ENCODE measurements at regions not wholly inside any gene's neighbourhood (a gene's known extent, or its start where the extent isn't known, plus 50 kb on each side); places are given as distances from the start of the nearest gene placed in this dataset.
A peak's percentile ranks its signal among the peaks of the same experiment; 100 is the strongest.

DNA sequence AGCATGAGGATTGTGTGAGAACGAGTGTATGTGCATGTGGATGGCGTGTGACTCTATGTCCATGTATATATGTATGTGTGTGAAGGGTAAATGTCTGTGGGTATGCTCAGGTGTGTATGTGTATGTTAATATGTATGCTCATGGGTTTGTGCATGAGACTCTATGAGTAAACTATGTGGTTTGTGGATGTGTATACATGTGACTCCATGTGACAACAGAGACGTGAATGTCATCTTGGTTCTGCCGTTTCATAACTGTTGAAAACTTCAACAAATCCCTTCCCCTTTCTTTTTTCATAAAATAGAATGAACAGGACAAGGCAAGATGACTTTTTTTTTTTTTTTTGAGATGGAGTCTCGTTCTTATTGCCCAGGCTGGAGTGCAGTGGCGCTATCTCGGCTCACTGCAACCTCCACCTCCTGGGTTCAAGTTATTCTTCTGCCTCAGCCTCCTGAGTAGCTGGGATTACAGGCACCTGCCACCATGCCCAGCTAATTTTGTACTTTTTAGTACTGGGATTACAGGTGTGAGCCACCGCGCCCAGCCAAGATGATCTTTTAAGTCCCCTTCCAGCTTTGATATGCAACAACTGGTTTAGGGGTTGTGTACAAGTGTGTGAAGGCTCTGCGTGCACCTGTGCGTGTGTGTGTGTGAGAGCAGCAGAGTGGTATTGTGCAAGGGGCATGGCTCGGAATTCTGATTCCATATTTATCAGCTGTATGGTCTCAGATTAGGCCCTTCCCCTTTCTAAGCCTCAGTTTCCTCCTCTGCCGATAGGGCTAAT, 106.3 kb downstream of the EBNA1BP2 start:
- DNase-seq (ENCODE audit: low spot score) = no peak

DNA sequence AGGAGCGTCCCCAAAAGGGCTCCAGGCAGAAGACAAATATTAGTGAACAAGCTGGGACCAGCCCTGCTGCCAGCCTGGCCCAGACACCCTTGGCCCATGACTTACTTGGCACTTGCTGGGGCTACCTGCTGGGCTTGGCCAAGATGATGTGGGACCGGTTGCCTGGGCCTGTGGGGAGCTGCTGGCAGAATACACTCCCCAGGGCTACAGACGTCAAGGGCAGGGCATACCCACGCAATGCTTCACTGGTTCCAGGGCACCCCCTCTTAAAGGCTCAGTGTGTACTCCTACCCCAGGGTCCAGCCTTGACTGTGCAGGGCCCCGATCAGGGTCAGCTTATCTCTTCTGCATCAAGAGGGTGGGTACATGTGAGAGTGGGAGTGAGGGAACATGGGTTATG, 106.5 kb upstream of the SLC2A1 start:
- DNase-seq (ENCODE audit: low spot score) = peak; percentile 19

DNA sequence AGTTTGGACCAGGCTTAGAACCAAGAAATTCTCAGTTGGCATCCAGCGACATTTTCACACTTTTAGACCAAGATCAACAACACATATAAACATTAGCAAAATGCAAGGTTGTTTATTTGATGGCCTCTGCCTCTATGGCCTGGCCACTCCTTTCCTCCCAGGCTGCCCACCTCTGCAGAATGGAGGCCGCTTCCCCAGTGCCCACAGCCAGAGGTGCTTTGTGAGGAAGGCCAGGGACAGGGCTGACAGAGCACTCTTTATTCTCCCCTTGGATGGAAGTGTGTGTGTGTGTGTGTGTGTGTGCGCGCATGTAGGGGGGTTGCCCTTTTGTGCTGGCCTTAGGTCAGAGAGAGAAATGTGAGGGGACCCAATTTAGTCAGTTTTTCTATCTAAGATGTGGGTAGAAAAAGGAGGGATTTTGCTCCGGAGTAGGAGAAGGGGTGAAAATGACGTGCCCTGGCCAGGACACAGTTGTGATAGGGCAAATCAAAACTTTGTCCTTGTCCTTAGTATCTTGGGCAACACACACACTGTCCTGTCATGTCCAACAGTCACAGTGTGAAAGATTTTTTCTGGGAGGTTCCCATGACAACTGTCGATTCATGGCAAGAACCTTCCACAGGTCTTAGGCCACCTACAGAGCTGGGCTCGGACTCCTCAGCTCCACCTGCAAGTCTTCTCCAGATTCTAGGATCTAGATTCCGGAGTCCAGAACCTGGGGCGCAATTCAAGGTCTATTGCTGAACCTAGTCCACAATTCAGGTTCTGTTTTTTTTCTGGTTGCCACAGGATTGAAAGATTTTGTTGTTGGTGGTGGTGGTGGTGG, 104.9 kb upstream of the SLC2A1 start:
- DNase-seq (ENCODE audit: low spot score) = no peak

DNA sequence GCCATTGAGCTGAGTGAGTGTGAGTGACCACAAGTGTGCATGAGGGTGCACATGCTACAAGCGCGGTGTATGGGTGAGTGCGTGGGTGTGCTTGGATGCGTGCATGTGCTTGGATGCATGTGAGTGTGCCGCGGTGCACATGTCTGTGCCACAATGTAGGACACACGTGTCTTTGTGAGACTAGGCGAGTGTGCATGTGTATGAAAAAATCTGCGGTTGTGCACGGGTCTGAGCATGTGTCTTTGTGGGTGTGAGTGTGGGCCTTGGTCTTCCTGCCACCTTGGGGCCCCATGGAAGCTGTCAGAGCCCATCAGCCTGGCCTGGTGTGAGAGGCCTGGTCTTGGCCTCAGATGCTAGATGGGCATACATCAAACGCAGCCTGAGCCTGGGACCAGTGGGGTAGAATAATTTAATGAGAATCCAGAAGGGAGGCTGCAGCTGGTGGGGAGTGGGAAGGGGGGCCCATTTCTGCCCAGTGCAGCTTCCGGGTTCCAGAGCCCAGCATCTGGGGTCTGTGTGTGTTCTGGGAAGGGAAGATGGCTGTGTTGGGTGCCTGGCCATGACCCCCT, 103.9 kb upstream of the SLC2A1 start:
- DNase-seq (ENCODE audit: low spot score) = no peak

DNA sequence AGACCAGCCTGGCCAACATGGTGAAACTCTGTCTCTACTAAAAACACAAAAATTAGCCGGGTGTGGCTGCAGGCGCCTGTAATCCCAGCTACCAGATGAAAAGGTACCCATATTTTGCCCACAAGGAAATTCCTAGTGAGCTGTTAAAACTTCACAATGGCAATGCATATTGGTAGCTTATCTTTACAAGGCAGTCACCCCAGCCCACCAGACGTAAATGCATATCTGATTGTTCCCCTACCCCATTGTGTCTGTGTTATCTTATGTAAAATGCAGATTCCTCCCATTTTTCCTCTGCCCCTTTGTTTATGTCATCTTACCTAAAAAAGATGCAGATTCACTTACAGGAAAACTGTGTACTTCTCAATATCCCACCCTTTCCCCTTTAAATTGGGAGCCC, 103.1 kb upstream of the SLC2A1 start:
- no peak for DNase-seq (ENCODE audit: low spot score)

DNA sequence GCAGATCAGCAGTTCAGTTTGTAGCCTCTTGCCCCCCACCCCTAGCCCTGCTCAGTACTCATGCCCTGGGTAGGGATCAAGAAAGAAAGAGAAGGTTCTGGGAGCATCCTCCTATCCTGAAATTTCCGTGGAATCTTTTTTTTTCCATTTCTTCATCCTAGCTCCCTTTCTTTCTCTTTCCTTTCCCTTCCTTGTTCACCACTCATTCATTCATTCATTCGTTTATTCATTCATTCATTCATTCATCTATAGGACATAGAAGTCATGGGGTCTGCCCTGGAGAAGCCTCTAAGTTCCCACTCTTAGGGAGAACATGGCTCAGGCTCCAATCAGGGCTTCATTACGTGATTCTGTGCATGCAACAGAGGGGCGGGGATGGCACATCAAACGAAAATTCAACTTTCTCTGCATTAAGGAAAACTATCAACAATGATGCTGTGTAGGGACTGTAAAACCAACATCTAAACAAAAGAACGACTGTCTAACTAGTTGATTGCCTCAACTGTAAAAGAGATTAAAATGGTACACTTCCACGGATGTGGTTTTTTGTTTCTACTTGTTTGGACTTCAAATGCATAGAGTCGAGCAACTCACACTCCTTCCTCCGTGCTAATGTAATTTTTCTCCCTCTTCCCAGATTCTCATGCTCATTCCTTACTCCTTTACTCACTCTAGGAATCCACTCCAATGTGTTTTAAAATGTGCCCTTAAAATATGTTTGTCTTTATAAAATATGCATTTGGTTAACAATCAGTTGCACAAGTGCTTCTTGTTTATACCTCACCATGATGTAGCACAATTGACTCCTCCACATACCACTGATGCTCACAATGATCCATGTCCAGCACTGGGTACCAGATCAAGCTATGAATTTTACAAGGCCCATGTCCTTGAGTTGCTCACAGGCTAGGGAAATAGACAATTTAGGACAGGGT, 101.2 kb upstream of the SLC2A1 start:
- no peak for DNase-seq (ENCODE audit: low spot score)

DNA sequence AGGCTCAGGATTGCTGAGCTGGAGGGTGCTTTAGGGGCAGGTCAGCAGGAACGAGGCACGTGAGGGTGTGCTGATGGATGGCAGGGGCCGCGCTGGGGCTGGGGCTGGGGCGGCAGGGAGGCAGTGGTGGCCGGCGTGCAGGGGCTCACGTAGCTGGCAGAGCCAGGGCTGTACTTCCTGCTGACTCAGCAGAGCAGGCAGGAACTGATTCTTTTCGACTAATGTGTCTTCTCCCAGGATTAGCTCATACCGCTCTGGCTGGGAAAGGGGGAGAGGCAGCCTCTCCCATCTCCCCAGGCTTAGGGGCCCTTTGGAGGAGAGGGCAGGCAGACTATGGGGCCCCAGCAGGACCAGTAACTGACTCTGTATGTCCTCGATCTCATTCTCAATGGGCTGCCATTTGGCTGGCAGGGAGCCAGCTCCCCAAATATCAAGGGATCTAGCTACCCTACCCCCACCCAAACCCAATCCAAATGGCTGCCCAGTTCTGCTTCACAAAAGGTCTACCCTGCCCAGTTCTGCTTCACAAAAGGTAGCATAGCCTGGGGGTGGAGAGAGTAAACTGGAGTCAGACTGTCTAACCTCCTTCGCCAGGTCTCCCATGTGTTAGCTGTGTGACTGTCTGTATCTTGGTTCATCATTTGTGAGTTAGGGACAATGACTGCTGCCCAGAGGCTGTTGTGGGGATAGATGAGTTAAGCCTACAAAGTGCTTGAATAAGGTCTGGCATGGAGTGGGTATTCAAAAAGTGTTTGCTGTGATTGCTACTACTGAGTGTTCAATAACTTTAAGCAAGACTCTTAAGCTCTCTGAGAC, 100.1 kb upstream of the SLC2A1 start:
- DNase-seq (ENCODE audit: low spot score) = no peak

DNA sequence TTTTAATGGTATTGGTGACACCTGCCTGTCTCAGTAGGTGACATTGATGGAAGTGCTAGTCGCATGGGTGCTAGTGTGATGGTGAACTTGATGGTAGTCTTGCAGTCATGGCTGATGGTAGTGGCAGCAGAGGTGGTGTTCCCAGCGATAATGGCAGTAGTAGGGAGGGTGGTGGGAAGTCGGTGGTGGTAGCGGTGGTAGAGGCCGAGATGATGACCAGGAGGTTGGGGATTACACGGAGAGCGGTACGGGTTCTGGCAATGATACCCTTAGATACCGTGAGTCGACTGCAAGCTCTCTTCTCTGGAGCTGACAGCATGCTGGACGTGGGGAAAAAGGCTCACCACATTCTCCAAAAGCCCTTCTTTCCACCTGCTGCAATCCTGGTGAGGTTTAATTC, 99.4 kb upstream of the SLC2A1 start:
- no peak for DNase-seq (ENCODE audit: low spot score)

DNA sequence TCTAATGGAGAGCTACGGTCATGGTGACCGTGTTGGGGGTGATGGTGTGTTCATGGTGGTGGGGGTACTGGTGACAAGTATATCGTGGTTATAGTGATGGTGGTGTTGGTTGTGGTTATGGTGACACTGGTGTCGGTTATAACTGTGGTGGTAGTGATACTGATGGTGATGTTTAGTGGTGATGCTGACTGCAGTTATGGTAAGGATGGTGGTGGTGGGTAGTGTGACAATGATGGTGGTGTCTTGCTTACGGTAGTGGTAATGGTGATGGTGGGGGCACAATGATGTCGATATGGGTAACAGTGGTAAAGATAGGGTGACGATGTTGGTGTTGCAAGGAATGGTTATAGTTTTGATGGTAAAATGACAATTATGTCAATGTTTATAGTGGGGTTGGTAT, 98.9 kb upstream of the SLC2A1 start:
- no peak for DNase-seq (ENCODE audit: low spot score)

DNA sequence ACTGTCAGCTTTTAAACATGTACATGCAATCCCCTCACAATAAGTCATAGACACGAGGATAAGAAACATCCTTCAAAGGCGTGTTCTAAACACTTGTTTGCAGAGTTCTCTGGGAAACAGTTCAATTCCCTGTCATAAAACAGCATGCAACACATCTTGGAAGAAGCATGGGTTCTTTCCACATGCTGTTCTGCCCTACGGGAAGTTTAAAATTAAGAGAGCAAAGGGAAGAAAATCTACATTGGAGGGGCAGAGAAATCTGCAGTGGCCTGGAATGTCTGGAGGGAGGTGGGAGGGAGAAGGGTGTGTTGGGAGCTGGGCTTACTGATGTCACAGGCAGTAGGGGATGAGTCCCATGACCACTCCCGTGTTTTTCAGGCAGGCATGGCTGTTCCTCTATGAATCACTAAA, 98.3 kb upstream of the SLC2A1 start:
- DNase-seq (ENCODE audit: low spot score) = no peak

DNA sequence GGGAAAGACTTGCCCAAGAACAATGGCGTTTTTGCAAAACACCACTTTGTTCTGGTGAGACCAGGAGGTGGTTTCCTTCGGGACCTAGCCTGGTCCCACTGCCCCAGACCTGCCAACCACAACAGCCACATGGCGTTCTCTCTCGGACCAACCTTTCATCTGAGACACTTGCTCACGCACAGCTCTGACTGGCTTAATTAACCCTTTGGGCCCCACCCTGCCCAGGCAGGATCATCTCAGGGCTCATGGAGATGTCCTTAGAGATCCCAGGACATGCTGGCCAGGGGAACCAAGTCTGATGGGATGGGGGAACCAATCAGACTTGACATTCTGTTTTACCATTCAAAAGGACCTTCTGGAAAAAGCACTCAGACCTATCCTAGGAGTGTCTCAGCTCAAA, 97.8 kb upstream of the SLC2A1 start:
- DNase-seq (ENCODE audit: low spot score) = no peak

DNA sequence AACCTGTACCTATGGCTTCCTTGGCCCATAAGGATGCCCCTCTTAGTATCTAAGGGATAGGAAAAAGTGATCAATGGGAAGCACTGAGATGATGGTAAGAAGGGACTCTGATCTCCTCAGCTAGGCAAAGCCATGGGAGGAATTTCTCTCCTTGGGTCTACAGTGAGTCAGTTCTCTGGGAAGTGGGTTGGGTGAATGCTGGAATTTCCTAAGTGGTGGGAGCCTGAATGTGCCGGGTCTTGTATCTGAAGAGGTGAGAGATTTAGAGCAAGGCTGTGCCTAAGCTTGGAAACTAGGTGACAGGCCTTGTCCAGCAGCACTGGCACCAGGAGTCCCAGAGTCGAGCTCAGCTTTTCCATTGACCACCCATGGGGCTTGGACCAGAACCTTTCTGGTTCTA, 96.3 kb upstream of the SLC2A1 start:
- no peak for DNase-seq (ENCODE audit: low spot score)

DNA sequence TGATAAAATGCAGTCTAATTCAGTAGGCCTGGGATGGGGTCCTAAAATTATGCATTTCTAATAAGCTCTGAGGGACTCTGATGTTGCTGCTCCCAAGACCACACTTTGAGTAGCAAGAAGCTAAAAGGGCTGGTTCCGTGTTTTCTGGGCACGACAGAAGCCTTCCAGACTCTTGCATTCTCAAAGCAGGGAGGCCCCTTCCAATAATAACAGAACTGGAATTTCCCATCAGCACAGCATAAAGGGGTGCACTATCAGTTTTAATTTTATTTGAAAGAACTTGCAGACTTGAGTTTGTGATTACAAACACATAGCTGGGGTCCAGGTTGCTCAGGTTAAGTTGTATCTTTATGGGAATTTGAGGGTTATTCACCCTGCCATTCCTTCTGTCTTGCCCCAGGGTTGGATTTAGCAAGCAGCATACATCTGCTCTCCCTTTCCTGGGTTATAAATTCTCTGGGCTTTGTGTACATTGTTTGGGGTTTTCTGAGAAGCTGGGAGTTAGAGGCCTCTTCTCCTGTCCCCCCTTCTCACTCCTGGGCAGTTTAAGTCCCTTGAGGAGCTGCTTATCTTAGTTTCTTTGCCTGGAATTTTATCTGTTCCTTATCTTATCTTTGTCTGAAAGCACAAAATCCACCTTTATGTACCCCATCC, 94.2 kb upstream of the SLC2A1 start:
- DNase-seq (ENCODE audit: low spot score) = no peak

DNA sequence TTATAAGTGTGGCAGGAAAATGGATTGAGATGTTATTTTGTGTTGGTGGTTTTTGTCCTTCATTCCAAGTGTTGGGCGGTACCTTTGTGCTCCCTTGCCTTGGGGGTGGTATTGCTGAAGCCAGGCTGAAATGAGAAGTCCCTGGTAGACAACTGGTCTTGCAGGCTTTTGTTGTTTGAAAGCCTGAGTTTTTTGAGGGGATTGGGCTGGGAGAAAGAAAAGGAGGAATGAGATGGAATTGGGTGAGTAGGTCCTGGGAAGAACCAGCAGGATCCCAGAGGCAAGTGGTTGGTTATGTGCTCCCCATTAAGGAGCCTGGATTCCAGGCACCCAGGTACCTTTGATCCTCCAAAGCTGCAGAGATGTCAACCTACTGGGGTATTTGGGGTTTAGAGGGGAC, 93.7 kb upstream of the SLC2A1 start:
- DNase-seq (ENCODE audit: low spot score) = no peak

DNA sequence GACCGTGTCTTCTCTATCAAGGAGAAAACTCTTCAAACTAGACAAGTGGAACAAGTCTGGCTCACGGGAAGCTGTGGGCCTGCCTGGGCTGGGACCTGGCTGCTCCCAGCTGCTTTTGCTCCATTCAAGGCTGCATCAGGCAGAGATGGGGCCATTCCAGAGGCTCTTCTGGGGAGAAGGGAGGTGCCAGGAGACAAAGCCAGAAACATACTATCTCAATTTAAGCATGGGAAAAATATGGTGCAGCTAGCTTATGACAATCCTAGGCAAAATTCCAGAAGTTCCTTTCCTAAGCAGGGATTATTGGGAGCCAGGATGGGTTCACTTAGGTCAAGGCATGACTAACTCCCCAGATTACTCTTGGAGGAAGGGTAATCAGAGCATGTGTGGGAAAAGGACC, 90.8 kb upstream of the SLC2A1 start:
- no peak for DNase-seq (ENCODE audit: low spot score)

DNA sequence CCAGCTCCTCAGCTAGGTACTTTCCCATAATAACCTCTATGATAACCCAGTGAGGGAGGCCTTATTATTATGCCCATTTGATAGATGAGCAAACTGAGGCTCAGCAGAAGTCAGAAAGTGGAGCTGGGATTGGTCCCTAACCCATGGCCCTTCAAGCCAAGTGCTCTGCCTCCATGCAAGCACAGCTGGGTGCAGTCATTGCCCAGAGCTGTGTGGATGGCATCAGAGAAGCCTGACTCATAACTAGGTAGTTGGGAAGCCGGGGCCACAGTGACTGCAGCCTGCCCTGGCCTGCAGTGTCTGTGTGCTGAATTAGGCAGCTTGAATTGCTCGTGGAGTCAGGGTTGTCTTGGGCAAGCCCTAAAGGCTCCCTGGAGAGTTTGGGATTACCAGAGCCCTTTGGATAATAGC, 89.9 kb upstream of the SLC2A1 start:
- no peak for DNase-seq (ENCODE audit: low spot score)

DNA sequence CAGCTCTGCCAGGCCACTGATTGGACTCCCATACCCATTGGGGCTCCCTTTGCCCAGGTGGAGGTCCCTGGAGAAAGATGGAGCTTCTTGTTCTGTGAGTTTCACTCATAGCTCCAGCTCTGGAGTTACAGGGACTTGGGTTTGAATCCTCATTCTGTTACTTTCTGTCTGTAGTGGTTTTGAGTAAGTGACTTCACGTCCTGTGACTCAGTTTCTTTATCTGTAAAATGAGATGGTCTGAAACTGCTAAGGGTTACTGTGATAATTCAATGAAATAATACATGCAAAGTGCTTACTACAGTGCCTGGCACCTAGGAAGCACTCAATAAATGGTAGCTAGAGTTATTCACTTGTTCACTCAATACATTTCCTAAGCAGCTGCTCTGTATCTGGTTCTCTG, 88.5 kb upstream of the SLC2A1 start:
- no peak for DNase-seq (ENCODE audit: low spot score)

DNA sequence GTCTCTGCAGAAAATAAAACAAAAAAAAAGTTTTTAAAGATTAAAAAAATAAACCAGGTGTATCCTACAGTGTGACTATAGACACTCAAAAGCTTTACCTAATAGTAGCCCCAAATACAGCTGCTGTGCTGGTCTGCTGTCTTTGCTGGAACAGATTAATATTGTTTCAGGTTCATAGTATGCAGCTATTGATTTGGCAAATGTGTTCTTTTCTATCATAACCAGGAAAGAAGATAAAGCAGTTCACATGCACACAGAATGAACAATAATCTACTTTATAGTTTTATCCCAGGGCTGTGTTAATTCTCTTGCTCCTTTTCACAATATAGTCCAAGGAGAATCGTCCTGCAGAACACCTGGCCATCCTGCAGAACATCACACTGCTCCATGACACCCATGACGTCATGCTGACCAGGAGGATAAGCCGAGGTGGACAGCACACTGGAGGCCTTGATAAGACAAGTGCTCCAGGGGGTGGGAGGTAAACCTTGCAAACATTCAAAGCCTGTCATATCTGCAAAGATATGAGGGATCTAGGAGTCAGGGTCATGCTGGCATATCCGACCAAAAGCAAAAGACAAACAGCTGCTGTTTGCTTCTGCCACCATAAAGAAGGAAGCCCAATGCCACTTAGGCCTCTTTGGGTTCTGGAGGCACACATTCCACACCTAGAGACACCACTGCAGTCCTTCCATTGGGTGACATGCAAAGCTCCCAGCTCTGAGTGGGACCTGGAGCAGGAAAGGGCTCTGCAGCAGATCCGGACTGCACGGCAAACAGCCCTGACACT, 86.1 kb upstream of the SLC2A1 start:
- DNase-seq (ENCODE audit: low spot score) = no peak

DNA sequence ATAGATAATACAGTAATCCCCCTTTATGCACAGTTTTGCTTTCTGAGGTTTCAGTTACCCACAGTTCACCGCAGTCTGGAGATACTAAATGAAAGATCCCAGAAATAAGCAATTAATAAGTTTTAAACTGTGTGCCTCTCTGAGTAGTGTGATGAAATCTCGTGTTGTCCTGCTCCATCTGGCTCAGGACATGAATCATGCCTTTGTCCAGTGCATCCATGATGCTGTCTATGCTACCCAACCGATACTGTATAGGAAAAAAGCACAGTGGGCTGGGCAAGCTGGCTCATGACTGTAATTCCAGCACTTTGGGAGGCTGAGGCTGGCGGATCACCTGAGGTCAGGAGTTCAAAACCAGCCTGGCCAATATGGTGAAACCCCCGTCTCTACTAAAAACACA, 85.0 kb upstream of the SLC2A1 start:
- DNase-seq (ENCODE audit: low spot score) = no peak
